Liver (tissue), 8 donors: ENCODE measurements at regions not wholly inside any gene's neighbourhood (a gene's known extent, or its start where the extent isn't known, plus 50 kb on each side); places are given as distances from the start of the nearest gene placed in this dataset.

ENCODE experiments used
- DNase-seq: peaks from one replicate; pipeline ENCODE4 v3.0.0-alpha.2; 2017; ENCODE audit warnings: low spot score
- H3K27ac ChIP-seq, 2 donors: one replicate each; pipeline ENCODE4 v1.7.0; 2013; ENCODE audit warnings: inconsistent platforms in 2 of 2, low read length in 2 of 2, control low read depth in 1 of 2, low read depth in 1 of 2, mild to moderate bottlenecking in 1 of 2
- H3K27me3 ChIP-seq, 4 donors: one replicate each; pipeline versions ENCODE4 v1.6.1 to v1.7.0; 2013; ENCODE audit warnings: low read length in 3 of 4, inconsistent platforms in 1 of 4, mild to moderate bottlenecking in 1 of 4, moderate library complexity in 1 of 4; ENCODE audit not compliant: control insufficient read depth in 4 of 4, insufficient read depth in 4 of 4
- H3K36me3 ChIP-seq, 4 donors: one replicate each; pipeline versions ENCODE4 v1.6.1 to v1.7.0; 2013; ENCODE audit warnings: low read length in 3 of 4, mild to moderate bottlenecking in 3 of 4, low read depth in 1 of 4, moderate library complexity in 1 of 4; ENCODE audit not compliant: control insufficient read depth in 4 of 4, insufficient read depth in 3 of 4
- H3K4me1 ChIP-seq, 4 donors: one replicate each; pipeline versions ENCODE4 v1.6.1 to v1.7.0; 2013; ENCODE audit warnings: low read length in 3 of 4, mild to moderate bottlenecking in 3 of 4, moderate library complexity in 1 of 4; ENCODE audit not compliant: control insufficient read depth in 4 of 4, insufficient read depth in 4 of 4
- H3K4me3 ChIP-seq, 3 donors: one replicate each; pipeline versions ENCODE4 v1.6.1 to v1.7.0; 2013; ENCODE audit warnings: low read length in 3 of 3, control low read depth in 1 of 3, low read depth in 1 of 3, mild to moderate bottlenecking in 1 of 3
- H3K9ac ChIP-seq, 2 donors: one replicate each; pipeline ENCODE4 v1.7.0; 2013; ENCODE audit warnings: low read length in 2 of 2, mild to moderate bottlenecking in 2 of 2, moderate library complexity in 2 of 2, control low read depth in 1 of 2, low read depth in 1 of 2
- H3K9me3 ChIP-seq, 4 donors: one replicate each; pipeline versions ENCODE4 v1.6.1 to v1.7.0; 2013; ENCODE audit warnings: low read length in 3 of 4; ENCODE audit not compliant: control insufficient read depth in 4 of 4
- ATF3 ChIP-seq: IDR thresholded peaks from 2 replicates; pipeline ENCODE4 v1.6.1; 2016; ENCODE audit warnings: antibody characterized with exemption
- CTCF ChIP-seq: fragments of 150-350 bp; IDR thresholded peaks from 2 replicates; pipeline ENCODE4 v1.5.1; 2017; ENCODE audit warnings: improper control_type of control experiment, low read depth, low read length; ENCODE audit not compliant: missing input control
- EGR1 ChIP-seq, 2 donors: IDR thresholded peaks; 2 replicates each; pipeline ENCODE4 v1.6.1; 2016 to 2018; ENCODE audit warnings: antibody characterized with exemption in 2 of 2, low read depth in 2 of 2
- FOXA1 ChIP-seq: IDR thresholded peaks from 2 replicates; pipeline ENCODE4 v1.6.1; 2016; ENCODE audit warnings: antibody characterized with exemption
- FOXA2 ChIP-seq: IDR thresholded peaks from 2 replicates; pipeline ENCODE4 v1.6.1; 2016; ENCODE audit warnings: antibody characterized with exemption
- HNF4A ChIP-seq, 2 donors: conservative IDR thresholded peaks; 2 replicates each; pipeline ENCODE4 v1.6.1; 2016; ENCODE audit warnings: antibody characterized with exemption in 2 of 2, mild to moderate bottlenecking in 2 of 2
- MAX ChIP-seq: IDR thresholded peaks from 2 replicates; pipeline ENCODE4 v1.6.1; 2016; ENCODE audit warnings: antibody characterized with exemption
- NR2F2 ChIP-seq: IDR thresholded peaks from 2 replicates; pipeline ENCODE4 v1.6.1; 2016; ENCODE audit warnings: antibody characterized with exemption
- REST ChIP-seq: IDR thresholded peaks from 2 replicates; pipeline ENCODE4 v1.6.1; 2016; ENCODE audit warnings: antibody characterized with exemption, mild to moderate bottlenecking
- SP1 ChIP-seq: IDR thresholded peaks from 2 replicates; pipeline ENCODE4 v1.6.1; 2018; ENCODE audit warnings: antibody characterized with exemption, mild to moderate bottlenecking
- YY1 ChIP-seq: IDR thresholded peaks from 2 replicates; pipeline ENCODE4 v1.6.1; 2016; ENCODE audit warnings: antibody characterized with exemption, mild to moderate bottlenecking
- WGBS: extraction: QIAGEN DNeasy Blood & Tissue Kit; methylation state at CpG from one replicate; pipeline ENCODE4 v1.1.7; 2013; 5-methylcytosine and 5-hydroxymethylcytosine counted together
- donor health status: healthy.
- donor health status: healthy.
- donor health status: healthy.
- donor health status: healthy.
- donor health status: healthy.

DNA sequence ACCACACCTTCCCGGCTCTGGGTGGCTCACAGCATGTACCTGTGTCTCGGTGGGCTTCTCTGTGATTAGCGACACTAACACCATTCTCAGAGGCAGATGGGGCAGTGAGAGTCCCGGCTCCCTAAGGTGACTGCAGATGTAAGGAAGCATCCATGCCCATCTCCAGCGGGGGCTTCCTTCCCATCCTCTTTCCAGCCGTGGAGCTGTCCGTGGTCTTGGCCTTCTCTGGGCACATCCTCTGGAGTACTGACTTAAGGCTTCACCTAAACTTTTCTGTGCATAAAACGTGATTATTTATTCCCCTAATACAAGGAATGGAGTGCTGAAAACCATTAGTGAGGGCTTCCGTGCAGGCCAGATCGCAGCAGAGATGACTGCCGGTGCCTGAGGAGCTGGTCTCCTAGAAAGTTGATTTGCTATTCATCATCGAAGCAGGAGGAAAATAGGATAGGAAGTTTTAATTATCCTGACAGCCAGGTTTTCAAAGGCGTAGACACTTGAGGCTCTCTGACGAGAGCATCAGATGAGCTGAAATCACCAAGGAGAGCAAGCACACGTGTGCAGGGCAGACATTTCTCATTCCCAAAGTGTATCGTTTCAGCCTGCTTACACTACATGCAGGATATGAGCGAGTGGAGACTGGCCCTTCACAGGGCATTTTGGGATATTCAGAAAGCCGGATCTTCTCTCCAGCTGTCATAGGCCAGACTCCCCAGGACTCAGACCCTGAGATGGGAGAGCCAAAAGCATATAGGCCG is 186.1 kb upstream of the SALL3 start (continued):
- TF ChIP-seq REST (no peak), FOXA2 (no peak), FOXA1 (no peak), SP1 (no peak), YY1 (no peak), HNF4A (conservative IDR thresholded peaks at IDR 0.05) (no peak), ATF3 (no peak), EGR1 (IDR thresholded peaks at IDR 0.05; ENCODE audit: low read depth in 2 of 2) (no peak), NR2F2 (no peak)

GRCh38 chr18:78794071-78794430 is 185.6 kb upstream of the SALL3 start:
- Histone ChIP-seq H3K4me1 (no peaks in the 10 kb centered on the region), H3K9ac (no peak overlapping the region), H3K36me3 (no peaks in the 10 kb centered on the region), H3K27ac (no peak overlapping the region), H3K27me3 (no peaks in the 10 kb centered on the region), H3K4me3 (no peak overlapping the region), H3K9me3 (no peaks in the 10 kb centered on the region)
- no peak for DNase-seq
- no peak for TF ChIP-seq MAX
- TF ChIP-seq CTCF = no peak
- TF ChIP-seq ATF3 = no peak
- TF ChIP-seq FOXA1 = no peak
- 67% methylated on average over 7 of the region's 7 CpGs for WGBS

DNA sequence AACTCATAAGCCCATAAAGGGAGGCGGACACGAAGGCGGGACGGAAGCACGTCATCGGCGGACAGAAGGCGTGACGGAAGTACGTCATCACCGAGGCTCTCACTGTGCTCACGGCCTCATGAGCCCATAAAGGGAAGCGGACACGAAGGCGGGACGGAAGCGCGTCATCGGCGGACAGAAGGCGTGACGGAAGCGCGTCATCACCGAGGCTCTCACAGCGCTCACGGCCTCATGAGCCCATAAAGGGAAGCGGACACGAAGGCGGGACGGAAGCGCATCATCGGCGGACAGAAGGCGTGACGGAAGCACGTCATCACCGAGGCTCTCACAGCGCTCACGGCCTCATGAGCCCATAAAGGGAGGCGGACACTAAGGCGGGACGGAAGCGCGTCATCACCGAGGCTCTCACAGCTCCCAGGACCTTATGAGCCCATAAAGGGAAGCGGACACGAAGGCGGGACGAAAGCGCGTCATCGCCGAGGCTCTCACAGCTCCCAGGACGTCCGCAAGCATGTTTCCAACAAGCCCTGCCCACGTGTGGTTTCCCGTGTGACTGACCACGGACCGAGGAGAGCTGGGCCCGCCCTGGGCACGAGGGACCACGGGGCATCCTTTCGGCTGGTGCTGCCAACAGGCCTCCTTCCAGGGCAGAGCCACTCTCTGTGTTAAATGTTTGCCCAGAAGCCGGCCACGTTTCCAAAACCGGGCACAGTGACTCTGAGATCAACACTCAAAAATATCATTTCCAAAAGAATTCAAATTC is 182.7 kb upstream of the SALL3 start:
- H3K4me1 ChIP-seq = no peaks in the 10 kb centered on the region
- H3K4me3 ChIP-seq = no peak overlapping the region
- no peaks in the 10 kb centered on the region for H3K9me3 ChIP-seq
- H3K27ac ChIP-seq = no peak overlapping the region
- WGBS = 93% methylated on average over 67 of the region's 67 CpGs
- TF ChIP-seq FOXA2 = no peak
- no peaks in the 10 kb centered on the region for H3K27me3 ChIP-seq
- no peak for DNase-seq
- H3K36me3 ChIP-seq = no peaks in the 10 kb centered on the region
- H3K9ac ChIP-seq = no peak overlapping the region
